Type B pancreatic cell (in vitro differentiated cells): ENCODE measurements at regions not wholly inside any gene's neighbourhood (a gene's known extent, or its start where the extent isn't known, plus 50 kb on each side); places are given as distances from the start of the nearest gene placed in this dataset.

Source experiments
- DNase-seq: peaks from one replicate; pipeline ENCODE4 v3.0.0; 2021; ENCODE audit warnings: mixed read lengths; ENCODE audit not compliant: unreplicated experiment; ENCODE audit errors: extremely low spot score
- H3K27ac Mint-ChIP-seq: 2 replicates; pipeline ENCODE4 v1.8.0; 2021; ENCODE audit warnings: mild to moderate bottlenecking, mixed read lengths
- H3K27me3 Mint-ChIP-seq: 2 replicates; pipeline ENCODE4 v1.8.0; 2021; ENCODE audit warnings: mixed read lengths
- H3K36me3 Mint-ChIP-seq: 2 replicates; pipeline ENCODE4 v1.8.0; 2021; ENCODE audit warnings: mixed read lengths
- H3K4me1 Mint-ChIP-seq: one replicate; pipeline ENCODE4 v1.8.0; 2021; ENCODE audit warnings: mixed read lengths; ENCODE audit not compliant: unreplicated experiment
- H3K4me3 Mint-ChIP-seq: 2 replicates; pipeline ENCODE4 v1.8.0; 2021; ENCODE audit warnings: mild to moderate bottlenecking, mixed read lengths
- H3K9me3 Mint-ChIP-seq: 2 replicates; pipeline ENCODE4 v1.8.0; 2021; ENCODE audit warnings: mixed read lengths
- CTCF ChIP-seq: fragments of 200-600 bp; sonication (generic); conservative IDR thresholded peaks from 2 replicates; pipeline ENCODE4 v1.5.0; 2021; ENCODE audit warnings: antibody characterized with exemption, mild to moderate bottlenecking

DNA sequence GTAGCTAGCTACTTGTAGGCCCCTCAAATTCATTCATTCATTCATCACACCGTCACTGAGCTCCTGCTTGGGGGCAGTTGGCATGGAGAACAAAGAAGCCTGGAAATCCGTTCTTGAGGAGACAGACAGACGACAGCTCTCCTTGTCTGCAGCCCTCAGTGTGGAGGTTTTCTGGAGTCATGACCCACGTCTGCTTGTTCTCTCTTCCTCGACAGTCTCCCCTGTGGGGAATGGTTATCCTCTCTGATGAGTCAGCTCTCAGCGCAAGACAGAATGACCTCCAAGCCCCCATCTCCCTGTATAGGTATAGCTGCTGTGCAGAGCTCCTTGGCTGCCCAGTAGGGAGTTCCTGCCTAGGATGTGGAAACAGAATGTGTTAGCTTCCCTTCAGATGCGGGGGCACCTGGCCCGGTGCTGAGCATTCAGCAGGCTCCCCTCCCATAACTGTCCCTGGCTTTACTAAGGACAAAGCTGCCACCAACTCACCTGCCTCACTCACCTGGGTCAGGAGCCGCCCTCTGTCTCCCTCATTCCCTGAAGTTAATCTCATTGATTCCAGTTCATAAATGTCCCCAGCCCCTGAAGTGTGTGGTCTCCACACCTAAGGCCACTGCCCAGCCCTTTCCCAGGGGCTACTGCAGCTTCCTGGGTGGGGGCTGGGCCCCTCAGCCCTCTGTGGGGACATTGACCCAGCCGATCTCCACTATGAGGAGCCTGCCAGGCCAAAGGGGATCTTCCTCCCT, 124.7 kb downstream of the ACKR3 start:
- Mint-ChIP-seq H3K27ac (no peak overlapping the region), H3K9me3 (no peaks in the 10 kb centered on the region), H3K27me3 (peaks cover 15% of the 10 kb centered on the region), H3K4me3 (no peak overlapping the region), H3K4me1 (peaks cover 35% of the 10 kb centered on the region), H3K36me3 (no peaks in the 10 kb centered on the region)
- DNase-seq: no peak
- no peak for TF ChIP-seq CTCF

GRCh38 chr2:236696834-236697233, 127.2 kb downstream of the ACKR3 start:
- Mint-ChIP-seq H3K4me1 (peaks cover 21% of the 10 kb centered on the region), H3K4me3 (no peak overlapping the region), H3K9me3 (no peaks in the 10 kb centered on the region), H3K27me3 (peaks cover 17% of the 10 kb centered on the region), H3K27ac (no peak overlapping the region), H3K36me3 (no peaks in the 10 kb centered on the region)
- no peak for DNase-seq
- no peak for TF ChIP-seq CTCF

- no peak for TF ChIP-seq CTCF
- no peak overlapping the region for H3K4me3 Mint-ChIP-seq
- no peaks in the 10 kb centered on the region for H3K36me3 Mint-ChIP-seq
- H3K27ac Mint-ChIP-seq: no peak overlapping the region
- H3K27me3 Mint-ChIP-seq: peaks cover 16% of the 10 kb centered on the region
- no peaks in the 10 kb centered on the region for H3K9me3 Mint-ChIP-seq
- H3K4me1 Mint-ChIP-seq: peaks cover 18% of the 10 kb centered on the region
- DNase-seq: no peak
These were observed 128.5 kb downstream of the ACKR3 start for GRCh38 chr2:236698016-236698627.

DNA sequence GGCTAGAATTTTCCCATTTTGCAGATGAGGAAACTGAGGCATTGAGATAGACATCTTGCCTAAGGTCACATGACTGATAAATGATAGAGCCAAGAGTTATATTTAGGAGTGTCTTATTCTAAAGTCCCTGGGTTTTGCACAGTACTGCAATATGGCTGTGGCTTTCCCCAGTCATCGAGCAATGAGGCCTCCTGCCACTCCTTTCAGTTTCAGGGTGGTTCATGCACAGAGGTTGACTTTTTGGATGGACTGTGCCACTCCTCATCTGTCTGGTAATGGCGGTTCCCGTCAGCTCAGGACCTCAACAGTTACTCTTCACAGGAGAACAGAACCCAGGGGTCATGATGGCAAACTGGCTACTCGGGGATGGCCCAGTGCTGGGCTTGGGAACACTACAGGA, 131.1 kb downstream of the ACKR3 start:
- Mint-ChIP-seq H3K36me3 (no peaks in the 10 kb centered on the region), H3K27ac (no peak overlapping the region)

GRCh38 chr2:236702657-236703372, 133.2 kb downstream of the ACKR3 start:
- Mint-ChIP-seq H3K4me1 (peaks cover 10% of the 10 kb centered on the region), H3K36me3 (no peaks in the 10 kb centered on the region), H3K27me3 (peaks cover 16% of the 10 kb centered on the region), H3K27ac (no peak overlapping the region), H3K4me3 (no peak overlapping the region), H3K9me3 (peaks cover 4% of the 10 kb centered on the region)
- TF ChIP-seq CTCF: no peak
- no peak for DNase-seq

More for the DNA sequence above, 131.1 kb downstream of the ACKR3 start:
- no peak for TF ChIP-seq CTCF
- Mint-ChIP-seq H3K27me3 (peaks cover 17% of the 10 kb centered on the region), H3K4me3 (no peak overlapping the region), H3K9me3 (peaks cover 4% of the 10 kb centered on the region), H3K4me1 (peaks cover 3% of the 10 kb centered on the region)
- no peak for DNase-seq
